ENCODE measurements at regions not wholly inside any gene's neighbourhood (a gene's known extent, or its start where the extent isn't known, plus 50 kb on each side); places are given as distances from the start of the nearest gene placed in this dataset.
"Not testable (repeated sequence)": the region's sequence is repeated elsewhere in the genome, so short reads cannot be mapped to it uniquely, and the experiment has no call there.

DNA sequence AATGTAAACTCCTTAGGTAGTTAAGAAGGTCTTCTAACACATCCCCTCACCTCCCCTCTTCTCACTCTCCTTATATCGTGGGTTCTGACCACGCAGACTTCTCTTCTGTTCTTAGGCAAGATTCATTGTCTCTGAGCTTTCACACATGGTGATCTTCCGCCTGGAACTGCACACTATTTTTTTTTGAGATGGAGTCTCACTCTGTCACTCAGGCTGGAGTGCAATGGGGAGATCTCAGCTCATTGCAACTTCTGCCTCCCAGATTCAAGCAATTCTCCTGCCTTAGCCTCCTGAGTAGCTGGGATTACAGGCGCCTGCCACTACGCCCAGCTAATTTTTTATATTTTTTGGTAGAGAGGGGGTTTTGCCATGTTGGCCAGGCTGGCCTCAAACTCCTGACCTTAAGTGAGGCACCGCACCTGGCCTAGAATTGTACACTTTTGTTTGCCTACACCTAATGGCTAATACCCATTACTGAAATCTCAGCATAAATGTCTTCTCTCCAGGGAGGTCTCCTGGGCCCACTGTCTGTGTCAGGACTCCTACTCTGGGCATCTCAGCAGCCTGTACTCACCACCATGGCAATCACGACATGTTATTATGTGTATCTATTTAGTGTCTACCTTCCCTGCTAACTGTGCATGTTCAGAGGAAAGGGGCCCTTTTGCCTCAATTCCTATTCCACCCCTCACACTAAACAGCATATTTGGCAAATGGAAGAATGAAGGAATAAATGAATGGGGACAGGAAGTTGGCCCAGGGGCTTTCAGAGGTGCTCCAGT lies 646.3 kb upstream of the DPP6 start:
- no peak for DNase-seq (ENCODE audit: low read depth)

DNA sequence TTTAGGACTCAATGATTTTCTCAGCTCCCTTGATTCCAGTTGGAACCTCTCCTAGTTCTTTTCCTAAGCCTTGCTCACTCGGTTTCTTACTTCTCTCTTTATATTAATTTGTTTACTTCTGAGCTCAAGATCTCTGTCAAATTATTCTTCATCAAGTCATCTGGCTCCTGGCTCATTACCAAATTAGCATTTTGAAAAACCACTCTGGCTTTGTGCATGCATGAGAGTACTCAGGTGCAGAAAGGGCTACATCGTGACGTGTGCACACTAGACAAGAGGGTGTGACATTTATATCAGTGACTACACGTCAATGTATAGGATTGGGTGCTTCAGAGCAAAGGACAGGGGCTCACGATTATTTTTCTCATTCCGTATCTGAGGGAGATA lies 645.7 kb upstream of the DPP6 start:
- DNase-seq (ENCODE audit: low read depth): no peak

DNA sequence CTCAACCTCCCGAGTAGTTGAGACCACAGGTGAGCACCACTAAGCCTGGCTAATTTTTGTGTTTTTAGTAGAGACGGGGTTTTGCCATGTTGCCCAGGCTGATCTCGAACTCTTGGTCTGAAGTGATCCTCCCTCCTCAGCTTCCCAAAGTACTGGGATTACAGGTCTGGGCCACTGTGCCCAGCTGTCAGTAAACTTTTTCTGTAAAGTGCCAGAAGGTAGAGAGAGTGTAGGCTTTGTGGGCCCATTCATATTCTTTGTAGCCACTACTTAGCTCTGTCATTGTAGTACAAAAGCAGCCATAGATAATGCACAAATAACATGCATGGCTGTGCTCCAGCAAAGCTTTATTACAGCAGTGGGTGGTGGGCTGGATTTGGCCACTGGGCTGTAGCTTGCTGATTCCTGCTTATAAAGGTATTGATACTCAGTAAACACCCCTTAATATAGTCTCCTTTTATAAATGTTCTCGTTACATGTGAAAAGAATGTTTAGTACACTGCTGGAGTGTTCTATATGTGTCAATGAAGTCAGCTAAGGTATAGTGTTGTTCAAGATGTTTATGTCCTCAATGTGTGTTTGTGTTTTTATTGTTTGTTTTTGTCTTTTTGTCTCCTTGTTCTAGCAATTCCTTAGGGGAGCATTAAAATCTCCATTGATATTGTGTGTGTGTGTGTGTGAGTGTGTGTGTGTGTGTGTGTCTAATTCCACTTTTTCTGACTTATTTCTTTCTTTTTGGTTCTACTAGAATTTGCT lies 644.7 kb upstream of the DPP6 start:
- no peak for DNase-seq (ENCODE audit: low read depth)

DNA sequence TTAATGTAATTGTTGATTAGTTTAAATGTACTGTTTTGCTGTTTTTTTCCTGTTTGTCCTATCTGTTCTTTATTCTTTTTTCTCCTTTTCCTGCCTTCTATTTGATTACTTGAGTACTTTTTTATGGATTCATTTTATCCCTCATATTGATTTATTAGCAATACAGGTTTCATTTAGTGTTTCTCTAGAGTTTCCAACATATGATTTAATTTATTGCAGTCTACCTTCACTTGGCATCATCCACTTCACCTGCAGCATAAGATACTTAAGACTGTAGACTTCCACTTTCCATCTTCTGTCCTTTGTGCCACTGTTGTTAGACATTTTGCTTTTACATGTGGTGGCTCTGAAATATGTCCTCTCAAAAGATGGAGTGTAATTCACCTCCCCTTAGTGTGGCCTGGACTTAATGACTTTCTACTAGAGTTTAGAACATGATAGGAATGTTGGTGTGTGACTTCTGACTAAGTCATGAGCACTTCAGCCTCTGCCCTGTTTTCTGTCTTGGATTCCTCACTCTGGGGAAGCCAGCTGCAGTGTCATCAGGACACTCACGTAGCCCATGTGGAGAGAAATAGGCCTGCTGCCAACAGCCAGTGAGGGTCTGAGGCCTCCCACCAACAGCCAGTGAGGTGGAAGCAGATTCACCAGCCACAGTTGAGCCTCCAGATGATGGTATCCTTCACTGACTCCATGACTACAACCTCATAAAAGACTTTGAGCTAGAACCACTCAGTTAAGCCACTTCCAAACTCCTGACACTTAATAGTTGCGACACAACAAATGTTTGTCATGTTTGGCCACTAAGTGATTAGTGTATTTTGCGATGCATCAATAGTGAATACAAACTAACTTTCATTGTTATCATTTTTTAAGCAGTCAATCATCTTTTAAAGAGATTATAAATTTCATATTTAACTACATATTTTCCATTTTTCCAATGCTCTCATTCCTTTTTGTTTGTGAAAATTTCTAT lies 643.5 kb upstream of the DPP6 start:
- DNase-seq (ENCODE audit: low read depth): no peak

DNA sequence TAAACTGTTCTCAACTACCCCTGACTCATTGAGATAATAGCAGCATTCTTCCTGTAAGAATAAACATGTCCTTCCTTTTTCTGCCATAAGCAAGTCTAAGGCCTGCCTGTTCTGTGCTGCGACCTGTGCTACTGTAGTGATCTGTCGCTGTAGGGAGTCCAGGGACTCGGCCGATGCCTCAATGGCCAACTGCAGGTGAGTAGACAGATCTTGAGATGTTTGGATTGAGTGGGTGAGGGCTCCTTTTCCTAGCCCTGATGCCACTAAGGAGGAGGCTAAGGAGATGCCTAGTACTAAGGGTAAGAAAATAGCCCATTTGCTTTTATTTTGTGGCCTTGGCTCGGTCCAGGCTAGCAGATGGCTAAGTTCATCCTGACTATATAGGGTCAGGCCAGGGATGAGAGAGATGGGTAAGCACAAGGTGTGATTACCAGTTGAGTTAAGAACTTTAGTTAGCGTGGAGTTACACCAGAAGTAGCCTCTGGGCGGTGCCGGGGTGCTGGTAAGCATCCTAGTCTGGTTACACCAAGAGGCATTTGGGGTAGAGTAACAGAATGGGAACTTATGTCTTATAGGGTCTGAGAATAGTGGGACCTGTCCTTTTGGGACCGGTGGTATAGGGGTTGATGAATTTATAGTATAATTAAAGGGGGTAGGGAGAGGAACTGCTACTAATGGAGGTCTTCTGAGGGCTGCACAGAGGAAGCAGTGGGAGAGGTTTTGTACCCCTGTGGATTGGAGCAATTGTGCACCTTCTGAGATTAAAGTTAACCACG lies 642.4 kb upstream of the DPP6 start:
- DNase-seq (ENCODE audit: low read depth): not testable (repeated sequence)

DNA sequence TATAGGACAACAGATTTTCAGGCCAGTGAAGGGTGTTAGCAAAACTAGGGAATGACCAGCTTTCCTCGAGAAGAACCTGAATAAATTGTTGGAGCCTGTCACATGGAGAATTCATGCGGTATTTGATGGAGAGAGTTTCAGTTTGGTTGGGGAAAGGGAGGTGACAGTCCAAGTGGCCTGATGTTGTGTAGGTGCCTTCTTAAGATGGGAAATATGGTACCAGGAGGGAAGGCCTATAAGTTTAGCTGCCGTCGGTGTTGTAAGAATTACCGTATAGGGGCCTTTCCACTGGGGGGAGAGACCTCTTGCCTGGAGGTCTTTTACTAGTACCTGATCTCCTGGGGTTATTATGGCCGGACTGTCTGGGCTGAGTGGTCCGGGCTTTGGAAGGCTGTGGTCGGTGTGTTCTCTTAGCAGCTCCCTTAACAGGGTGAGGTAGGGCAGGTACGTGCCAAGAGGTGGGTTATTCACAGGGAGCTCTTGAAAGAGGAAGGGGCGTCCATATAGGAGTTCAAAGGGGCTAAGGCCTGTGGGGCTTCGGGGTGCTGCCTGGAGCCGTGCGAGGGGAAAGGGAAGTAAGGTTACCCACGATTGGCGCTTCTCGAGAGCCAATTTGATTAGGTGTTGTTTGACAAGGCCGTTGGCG lies 641.1 kb upstream of the DPP6 start:
- not testable (repeated sequence) for DNase-seq (ENCODE audit: low read depth)

DNA sequence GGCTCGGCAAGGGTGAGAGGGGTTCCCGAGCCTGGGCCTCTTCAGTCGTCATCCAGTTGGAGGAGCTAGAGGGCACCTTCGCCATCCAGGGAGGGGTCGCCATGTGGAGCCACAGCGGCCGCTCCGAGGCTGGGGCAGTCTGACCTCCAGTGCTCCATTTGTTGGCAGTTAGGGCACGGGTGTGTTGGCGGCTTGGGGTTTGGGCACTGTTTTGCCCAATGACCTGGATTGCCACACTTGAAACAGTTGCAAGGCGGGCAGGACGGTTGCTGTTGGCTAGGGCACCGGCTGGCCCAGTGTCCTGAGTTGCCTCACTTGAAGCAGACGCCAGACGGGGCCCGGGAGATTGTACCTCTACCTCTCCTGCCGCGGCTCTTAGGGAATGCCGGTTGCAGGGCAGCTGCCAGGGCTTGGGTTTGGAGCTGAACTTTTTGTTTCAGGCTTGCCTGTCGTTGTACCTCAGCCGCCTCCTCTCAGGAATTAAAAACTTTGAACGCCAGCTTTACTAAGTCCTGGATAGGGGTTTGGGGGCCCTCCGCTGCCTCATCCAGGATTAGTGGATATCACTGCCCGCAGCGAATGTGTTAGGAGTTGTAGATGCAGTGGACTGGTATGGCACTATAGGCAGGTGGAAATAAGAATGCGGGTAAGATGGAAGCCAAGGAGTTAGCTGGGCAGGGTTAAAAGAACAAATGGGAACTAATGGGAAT lies 639.9 kb upstream of the DPP6 start:
- DNase-seq (ENCODE audit: low read depth): not testable (repeated sequence)

DNA sequence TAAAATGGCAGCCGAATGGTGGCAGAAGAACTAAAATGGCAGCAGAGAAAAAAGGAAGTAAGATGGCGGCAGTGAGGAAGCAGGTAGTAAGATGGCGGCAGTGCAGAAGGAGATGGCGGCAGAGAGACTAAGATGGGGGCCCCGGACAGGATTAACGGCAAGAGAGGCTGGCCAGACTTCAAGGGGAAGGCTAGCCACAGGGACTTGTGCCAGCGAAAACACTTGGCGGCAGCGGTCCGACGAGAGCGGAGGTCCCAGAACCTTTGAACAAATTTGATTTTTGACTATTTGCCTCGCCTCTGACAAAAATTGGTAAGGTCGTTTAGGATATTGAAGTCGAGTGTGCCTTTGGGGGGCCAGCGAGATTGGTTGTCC lies 639.4 kb upstream of the DPP6 start:
- not testable (repeated sequence) for DNase-seq (ENCODE audit: low read depth)

DNA sequence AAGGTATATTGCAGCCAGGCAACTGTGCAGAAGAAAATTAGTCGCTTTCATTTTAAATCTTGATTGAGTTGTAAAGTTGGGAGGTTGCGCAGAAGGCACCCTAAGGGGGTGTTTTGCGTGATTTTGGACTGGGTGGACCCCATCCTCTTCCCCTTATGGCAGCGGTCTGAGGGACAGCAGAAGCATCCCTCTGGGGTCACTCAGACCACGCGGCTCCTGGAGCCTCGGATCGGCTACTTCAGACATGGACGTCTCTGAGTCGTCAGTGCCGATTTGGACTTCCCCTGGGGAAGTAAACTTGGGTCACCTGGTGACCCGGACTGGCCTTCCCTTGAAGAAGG lies 639.0 kb upstream of the DPP6 start:
- DNase-seq (ENCODE audit: low read depth): no peak

DNA sequence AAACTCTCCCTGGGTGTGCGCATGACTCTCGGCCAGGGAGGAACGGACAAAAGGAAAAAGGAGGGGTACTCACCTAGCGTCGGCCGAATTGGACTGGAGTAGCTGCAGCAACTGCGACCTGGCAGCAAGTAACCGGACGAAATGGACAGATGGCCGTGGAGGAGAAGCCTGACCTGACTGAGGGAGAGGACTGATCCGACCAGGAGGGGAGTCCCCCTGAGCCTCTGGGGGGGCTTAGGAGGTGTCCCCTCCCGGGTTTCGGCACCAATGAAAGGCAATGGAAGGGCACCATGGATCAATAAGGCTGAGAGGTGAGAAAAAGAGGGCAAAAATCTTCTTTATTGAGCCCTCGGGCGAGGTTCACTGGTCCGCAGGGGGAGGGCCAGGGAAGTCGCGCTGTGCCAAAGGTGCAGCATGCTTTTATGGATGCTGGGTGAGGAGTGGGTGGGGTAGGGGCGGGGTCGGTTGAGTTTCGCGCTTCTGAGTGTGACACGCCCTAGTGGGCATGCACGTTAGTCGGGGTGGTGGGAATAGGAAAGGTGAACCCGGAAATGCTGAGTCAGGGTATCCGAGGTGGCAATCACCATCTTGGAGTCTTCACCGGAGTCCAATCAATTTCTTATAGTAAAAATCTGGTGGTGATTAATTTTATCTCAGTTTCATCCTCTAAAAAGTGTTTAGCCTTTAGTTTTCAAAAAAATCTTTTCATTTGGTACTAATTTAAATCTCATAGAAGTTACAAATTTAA lies 638.5 kb upstream of the DPP6 start:
- DNase-seq (ENCODE audit: low read depth): no peak

DNA sequence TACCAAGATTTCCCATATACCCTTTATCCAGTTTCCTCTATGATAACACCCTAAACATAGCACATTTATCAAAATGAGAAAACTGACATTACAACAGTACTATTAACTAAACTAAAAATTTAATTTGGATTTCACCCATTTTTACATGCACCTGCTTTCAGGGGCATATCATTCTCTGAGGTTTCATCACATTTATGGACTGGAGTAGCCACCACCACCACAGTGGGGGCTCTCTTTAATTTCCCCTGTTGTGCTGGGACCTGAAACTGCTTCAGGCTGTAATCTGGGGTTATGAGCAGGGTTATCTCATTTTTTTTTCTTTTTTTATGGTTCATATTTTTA lies 637.9 kb upstream of the DPP6 start:
- DNase-seq (ENCODE audit: low read depth): no peak

DNA sequence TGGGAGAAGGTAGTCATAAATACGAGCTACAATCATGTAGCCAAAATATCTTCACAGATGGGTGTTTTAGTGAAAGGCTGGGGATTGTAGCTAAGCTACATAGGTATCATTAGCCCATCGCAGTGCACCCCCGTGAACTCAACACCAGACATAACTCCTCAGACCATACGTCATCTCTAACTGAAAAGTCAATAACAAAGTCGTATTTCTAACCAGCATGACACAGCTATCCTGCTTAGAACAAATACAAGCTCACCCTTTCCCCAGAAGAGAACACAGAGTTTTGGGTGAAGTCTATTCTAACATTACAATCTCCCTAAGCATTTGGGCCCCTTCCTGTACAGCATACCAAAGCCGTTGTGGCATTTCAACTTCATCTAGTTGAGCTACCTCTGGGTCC lies 636.6 kb upstream of the DPP6 start:
- DNase-seq (ENCODE audit: low read depth): no peak

DNA sequence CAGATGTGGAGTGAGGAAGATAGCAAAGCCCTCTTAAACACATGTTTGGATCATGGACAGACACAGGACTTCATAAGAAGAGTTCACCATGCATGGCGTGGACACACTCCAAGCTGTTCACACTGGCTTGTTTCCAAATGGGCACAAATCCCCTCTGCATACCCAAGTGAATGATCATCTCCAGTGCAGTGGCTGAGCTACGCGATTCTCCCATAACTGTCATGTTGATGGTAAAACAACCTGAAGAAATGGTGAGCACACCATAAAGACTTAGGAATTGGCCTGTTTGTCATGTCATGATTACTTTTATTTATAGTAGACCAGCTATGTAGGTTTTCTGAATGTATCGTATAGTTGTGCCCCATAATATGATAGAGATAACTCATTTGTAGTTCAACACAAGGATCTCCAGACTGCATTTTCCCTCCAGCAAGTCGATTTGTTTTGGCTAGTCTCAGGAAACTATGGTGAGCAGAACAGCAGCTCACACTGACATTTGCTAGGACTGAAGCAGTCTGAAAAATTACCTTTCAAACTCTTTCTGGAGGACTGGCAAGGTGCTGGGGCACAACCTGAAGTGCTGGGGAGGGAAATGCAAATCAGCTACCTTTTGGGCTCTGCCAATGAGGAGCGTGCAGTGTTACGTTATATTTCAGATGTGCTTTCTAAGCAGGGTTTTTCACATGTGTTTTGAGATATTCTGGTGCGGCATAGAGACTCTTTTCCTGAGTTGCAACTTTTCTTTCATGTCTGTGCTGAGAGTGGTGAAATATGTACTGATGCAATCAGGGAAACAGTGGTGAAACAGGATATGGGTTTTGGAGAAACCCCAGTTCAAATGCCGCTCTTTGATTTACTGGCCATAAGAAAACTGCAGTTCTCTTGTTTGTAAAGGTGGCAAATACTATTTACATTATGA lies 629.6 kb upstream of the DPP6 start:
- no peak for DNase-seq (ENCODE audit: low read depth)

DNA sequence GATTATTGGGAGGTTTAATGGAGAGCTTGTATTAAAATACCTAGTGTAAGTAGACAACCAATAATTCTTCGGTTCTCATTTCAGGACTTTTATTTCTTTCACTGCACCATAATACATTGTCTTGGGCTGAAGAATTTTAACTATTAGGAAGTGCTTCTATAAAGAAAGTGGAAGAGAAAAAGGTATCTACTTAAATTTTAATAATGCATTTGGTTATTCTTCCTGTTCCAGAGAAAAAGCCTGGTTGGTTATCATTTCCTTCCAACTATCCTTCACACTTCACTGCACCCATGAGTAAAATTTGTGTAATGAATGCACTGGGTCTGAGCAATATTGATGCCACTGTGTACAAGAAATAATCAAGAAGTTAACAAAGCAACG lies 629.0 kb upstream of the DPP6 start:
- no peak for DNase-seq (ENCODE audit: low read depth)

DNA sequence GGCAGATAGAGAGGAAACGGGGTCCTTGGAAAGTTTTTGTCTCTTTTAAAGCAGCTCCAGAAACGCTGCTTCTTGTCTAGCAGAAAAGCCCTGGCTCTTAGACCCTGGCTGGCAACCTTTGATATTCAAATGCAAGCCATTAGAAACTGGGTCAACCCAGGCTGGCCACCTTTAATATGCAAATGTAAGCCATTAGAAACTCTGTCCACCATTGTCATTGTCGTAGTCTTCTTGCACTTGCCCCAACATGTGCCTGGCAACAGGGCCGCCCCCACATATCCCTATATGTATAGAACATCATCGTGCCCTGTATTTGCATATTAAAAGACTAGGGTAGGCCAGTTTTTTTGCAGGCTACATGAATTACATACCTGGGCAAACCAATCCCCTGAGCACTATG lies 621.3 kb upstream of the DPP6 start:
- DNase-seq (ENCODE audit: low read depth): no peak

DNA sequence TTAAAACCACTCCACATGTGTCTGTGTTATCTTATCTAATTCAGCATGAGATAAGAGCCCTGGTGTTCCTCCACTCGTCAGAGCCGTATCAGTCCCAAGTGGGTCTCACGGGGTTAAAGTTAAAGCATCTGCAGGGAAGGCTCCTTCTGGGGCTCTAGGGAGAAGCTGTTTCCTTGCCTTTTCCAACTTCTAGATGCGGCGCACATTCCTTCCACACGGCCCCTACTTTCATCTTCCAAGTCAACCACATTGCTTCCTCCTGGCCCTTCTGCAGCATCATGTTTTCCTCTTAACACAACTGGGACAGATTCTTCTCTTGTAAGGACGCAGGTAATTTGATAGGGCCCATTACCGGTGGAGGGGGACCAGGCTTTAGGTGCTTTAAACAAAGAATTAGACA lies 620.1 kb upstream of the DPP6 start:
- no peak for DNase-seq (ENCODE audit: low read depth)

DNA sequence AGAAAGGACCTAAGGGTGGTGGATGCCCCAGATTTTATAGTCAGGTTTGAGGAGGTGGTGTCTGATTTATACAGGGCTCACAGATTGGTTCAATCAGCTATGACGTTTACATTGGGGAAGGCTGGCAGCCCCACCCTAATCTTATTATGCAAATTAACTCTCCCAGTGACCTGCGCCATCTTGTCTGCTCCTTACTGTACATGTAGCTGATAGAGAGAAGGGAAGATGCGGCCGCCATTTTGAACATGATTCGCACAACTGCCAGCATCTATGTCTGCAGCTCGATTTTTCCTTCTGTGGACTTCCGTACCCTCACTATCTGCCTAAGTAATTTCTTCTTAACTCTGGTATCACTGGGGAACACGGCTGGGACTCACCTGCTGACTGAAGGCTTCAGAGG lies 619.0 kb upstream of the DPP6 start:
- no peak for DNase-seq (ENCODE audit: low read depth)

DNA sequence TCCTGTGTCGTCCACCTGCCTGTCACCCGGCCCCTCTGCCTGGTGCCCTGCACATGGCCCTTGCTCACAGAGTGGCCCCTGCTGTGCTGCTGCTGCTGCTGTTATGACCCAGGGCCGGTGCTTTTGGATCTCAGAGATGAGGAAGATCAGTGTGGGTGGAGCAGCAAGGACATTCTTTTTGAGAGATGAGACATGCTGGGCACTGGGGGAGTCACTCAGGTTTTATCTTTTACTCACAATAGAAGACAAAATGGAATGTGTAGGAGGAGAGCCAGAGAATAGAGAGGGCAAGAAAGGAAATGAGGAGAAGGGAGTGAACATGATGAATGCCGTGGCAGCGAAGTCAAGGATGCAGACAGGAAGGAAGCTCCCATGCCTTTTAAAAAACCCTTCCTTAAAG lies 611.5 kb upstream of the DPP6 start:
- no peak for DNase-seq (ENCODE audit: low read depth)
